CD8-positive, alpha-beta memory T cell (primary cell): ENCODE measurements at regions not wholly inside any gene's neighbourhood (a gene's known extent, or its start where the extent isn't known, plus 50 kb on each side); places are given as distances from the start of the nearest gene placed in this dataset.

Experiments
- CTCF ChIA-PET: fragments of 350-600 bp; sonication (Branson Sonifier 250); formaldehyde crosslinking; loops from one replicate; lab custom pipeline; 2021; ENCODE audit warnings: antibody characterized with exemption; lab: Charles Lee
- POLR2A ChIA-PET: fragments of 350-600 bp; sonication (Branson Sonifier 250); formaldehyde crosslinking; loops from one replicate; lab custom pipeline; 2021; ENCODE audit warnings: antibody characterized with exemption; lab: Charles Lee
- DNase-seq, 5 donors: peaks; one replicate each; pipeline versions ENCODE4 v3.0.0 to v3.0.0-alpha.2; 2020 to 2022; ENCODE audit warnings: mixed read lengths in 1 of 5
- H3K27ac ChIP-seq: one replicate; pipeline ENCODE4 v1.7.0; 2013; ENCODE audit warnings: low read depth, mild to moderate bottlenecking, low read length, moderate library complexity
- H3K27me3 ChIP-seq: 2 replicates; pipeline ENCODE4 v1.7.0; 2013; ENCODE audit warnings: low read length, mild to moderate bottlenecking; ENCODE audit not compliant: insufficient read depth, poor library complexity, severe bottlenecking
- H3K36me3 ChIP-seq: 2 replicates; pipeline ENCODE4 v1.7.0; 2013; ENCODE audit warnings: mild to moderate bottlenecking, low read length, moderate library complexity; ENCODE audit not compliant: insufficient read depth
- H3K4me1 ChIP-seq: 2 replicates; pipeline ENCODE4 v1.7.0; 2013; ENCODE audit warnings: mild to moderate bottlenecking, low read length, moderate library complexity; ENCODE audit not compliant: insufficient read depth
- H3K4me3 ChIP-seq: 2 replicates; pipeline ENCODE4 v1.7.0; 2013; ENCODE audit warnings: mild to moderate bottlenecking, low read length
- H3K9me3 ChIP-seq: 2 replicates; pipeline ENCODE4 v1.7.0; 2013; ENCODE audit warnings: mild to moderate bottlenecking, low read length
- H3K27ac Mint-ChIP-seq, 8 donors: one replicate each; pipeline ENCODE4 v1.8.0; 2020 to 2021; ENCODE audit warnings: mixed read lengths in 8 of 8, mild to moderate bottlenecking in 6 of 8, inconsistent platforms in 3 of 8, moderate library complexity in 3 of 8
- H3K27me3 Mint-ChIP-seq, 2 donors: one replicate each; pipeline ENCODE4 v1.8.0; 2020 to 2021; ENCODE audit warnings: mixed read lengths in 2 of 2, mild to moderate bottlenecking in 1 of 2, moderate library complexity in 1 of 2
- H3K36me3 Mint-ChIP-seq, 3 donors: one replicate each; pipeline ENCODE4 v1.8.0; 2020 to 2021; ENCODE audit warnings: mixed read lengths in 3 of 3, inconsistent platforms in 1 of 3, mild to moderate bottlenecking in 1 of 3
- H3K4me1 Mint-ChIP-seq, 3 donors: one replicate each; pipeline ENCODE4 v1.8.0; 2020 to 2021; ENCODE audit warnings: mixed read lengths in 3 of 3, inconsistent platforms in 1 of 3, mild to moderate bottlenecking in 1 of 3
- H3K4me3 Mint-ChIP-seq, 7 donors: one replicate each; pipeline ENCODE4 v1.8.0; 2020 to 2021; ENCODE audit warnings: mixed read lengths in 7 of 7, mild to moderate bottlenecking in 6 of 7, moderate library complexity in 4 of 7, inconsistent platforms in 2 of 7
- H3K9me3 Mint-ChIP-seq, 5 donors: one replicate each; pipeline ENCODE4 v1.8.0; 2020 to 2022; ENCODE audit warnings: mixed read lengths in 5 of 5, mild to moderate bottlenecking in 3 of 5, moderate library complexity in 2 of 5, inconsistent platforms in 1 of 5

DNA sequence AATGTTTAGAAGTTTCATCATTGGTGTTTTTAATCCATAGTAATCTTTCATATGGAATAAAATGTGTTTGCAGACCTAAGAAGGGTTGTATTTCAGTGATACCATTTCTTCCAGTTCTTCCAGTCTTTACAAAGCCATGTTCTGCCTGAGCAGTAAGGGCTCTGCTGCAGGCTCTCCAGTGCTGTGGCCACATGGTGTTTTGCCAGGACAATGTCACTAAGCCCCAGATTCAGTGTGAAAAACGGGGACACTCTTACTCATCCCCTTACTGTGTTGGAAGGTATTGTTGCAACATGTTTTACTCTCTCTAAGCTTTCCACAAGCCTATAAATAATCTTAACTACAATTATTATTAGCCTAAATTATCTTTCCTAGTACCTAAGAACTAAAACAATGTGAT lies 481.4 kb upstream of the CDH7 start:
- H3K4me3 ChIP-seq = no peak overlapping the region
- H3K27me3 Mint-ChIP-seq = no peaks in the 10 kb centered on the region
- no peaks in the 10 kb centered on the region for H3K4me1 ChIP-seq
- no peak for DNase-seq
- ChIA-PET POLR2A (no interaction called here), CTCF (no interaction called here)
- H3K9me3 ChIP-seq = no peaks in the 10 kb centered on the region
- no peaks in the 10 kb centered on the region for H3K36me3 ChIP-seq
- H3K36me3 Mint-ChIP-seq = no peaks in the 10 kb centered on the region
- H3K27me3 ChIP-seq = no peaks in the 10 kb centered on the region
- no peak overlapping the region for H3K4me3 Mint-ChIP-seq
- no peak overlapping the region for H3K27ac ChIP-seq
- no peaks in the 10 kb centered on the region for H3K4me1 Mint-ChIP-seq
- H3K27ac Mint-ChIP-seq = no peak overlapping the region
- peaks cover 0 to 31% (median 11%) of the 10 kb centered on the region in 5 donors for H3K9me3 Mint-ChIP-seq

DNA sequence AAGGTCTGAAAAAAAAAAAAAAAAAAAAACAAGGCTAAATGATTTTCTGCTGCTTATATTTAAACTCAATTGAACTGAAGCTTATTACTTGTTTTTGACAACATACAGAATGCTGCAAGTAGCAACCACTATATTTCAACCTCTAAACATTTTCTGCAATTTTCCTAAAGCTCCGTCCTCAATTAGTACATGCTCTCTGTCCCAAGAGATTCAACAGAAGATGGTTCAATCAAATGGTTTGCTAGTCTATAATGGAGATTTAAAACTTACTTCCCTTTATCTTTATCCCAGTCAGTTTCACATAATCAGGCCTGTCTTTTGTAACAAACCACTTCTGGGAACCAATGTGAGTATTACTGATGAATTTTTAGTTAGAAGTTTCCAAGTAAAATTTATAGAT lies 485.1 kb upstream of the CDH7 start:
- H3K36me3 ChIP-seq = no peaks in the 10 kb centered on the region
- Mint-ChIP-seq H3K27ac (no peak overlapping the region), H3K4me1 (no peaks in the 10 kb centered on the region), H3K4me3 (no peak overlapping the region), H3K9me3 (peaks cover 0 to 31% (median 8%) of the 10 kb centered on the region in 5 donors), H3K27me3 (no peaks in the 10 kb centered on the region), H3K36me3 (no peaks in the 10 kb centered on the region)
- no peaks in the 10 kb centered on the region for H3K27me3 ChIP-seq
- no peak for DNase-seq
- no peaks in the 10 kb centered on the region for H3K4me1 ChIP-seq
- H3K4me3 ChIP-seq = no peak overlapping the region
- ChIA-PET POLR2A (no interaction called here), CTCF (no interaction called here)
- H3K27ac ChIP-seq = no peak overlapping the region
- H3K9me3 ChIP-seq = no peaks in the 10 kb centered on the region

GRCh38 chr18:65260030-65260429 lies 490.8 kb upstream of the CDH7 start:
- no peak overlapping the region for H3K4me3 Mint-ChIP-seq
- no peaks in the 10 kb centered on the region for H3K27me3 Mint-ChIP-seq
- no peak overlapping the region for H3K4me3 ChIP-seq
- no peak overlapping the region for H3K27ac Mint-ChIP-seq
- H3K36me3 Mint-ChIP-seq = no peaks in the 10 kb centered on the region
- POLR2A ChIA-PET = no interaction called here
- no peak overlapping the region for H3K27ac ChIP-seq
- CTCF ChIA-PET = no interaction called here
- H3K4me1 ChIP-seq = no peaks in the 10 kb centered on the region
- H3K36me3 ChIP-seq = no peaks in the 10 kb centered on the region
- H3K27me3 ChIP-seq = no peaks in the 10 kb centered on the region
- no peaks in the 10 kb centered on the region for H3K9me3 ChIP-seq
- DNase-seq = no peak
- no peaks in the 10 kb centered on the region for H3K4me1 Mint-ChIP-seq
- peaks cover 6 to 30% (median 12%) of the 10 kb centered on the region in 5 donors for H3K9me3 Mint-ChIP-seq

- Mint-ChIP-seq H3K9me3 (peaks cover 9 to 30% (median 12%) of the 10 kb centered on the region in 5 donors), H3K4me3 (no peak overlapping the region), H3K27ac (no peak overlapping the region), H3K4me1 (no peaks in the 10 kb centered on the region), H3K27me3 (no peaks in the 10 kb centered on the region), H3K36me3 (no peaks in the 10 kb centered on the region)
- Histone ChIP-seq H3K9me3 (no peaks in the 10 kb centered on the region), H3K4me1 (no peaks in the 10 kb centered on the region), H3K4me3 (no peak overlapping the region), H3K36me3 (no peaks in the 10 kb centered on the region), H3K27ac (no peak overlapping the region), H3K27me3 (no peaks in the 10 kb centered on the region)
- ChIA-PET CTCF (no interaction called here), POLR2A (no interaction called here)
- DNase-seq = no peak
Observed at GRCh38 chr18:65259403-65259802, 491.4 kb upstream of the CDH7 start.

DNA sequence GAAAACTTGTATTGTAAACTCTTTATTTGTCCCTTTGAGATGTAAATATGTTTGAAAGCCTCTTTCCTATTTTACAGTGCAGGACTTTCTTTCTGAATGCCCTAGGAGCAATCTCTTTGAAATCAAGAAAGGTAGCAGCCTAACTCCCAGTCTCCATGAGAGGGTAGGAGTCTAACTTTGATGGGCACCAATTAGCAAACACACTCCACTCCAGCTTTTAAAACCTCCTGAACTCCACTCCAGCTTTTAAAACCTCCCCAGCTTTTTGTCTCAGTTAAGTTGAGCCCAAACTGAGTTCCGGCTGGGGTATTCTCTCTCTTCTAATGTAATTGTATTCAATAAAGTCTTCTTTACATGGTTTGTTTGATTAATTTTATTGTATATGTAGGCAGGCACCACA lies 493.7 kb upstream of the CDH7 start:
- H3K27ac ChIP-seq = no peak overlapping the region
- DNase-seq = no peak
- H3K4me3 Mint-ChIP-seq = no peak overlapping the region
- H3K9me3 ChIP-seq = no peaks in the 10 kb centered on the region
- no peaks in the 10 kb centered on the region for H3K27me3 Mint-ChIP-seq
- H3K36me3 Mint-ChIP-seq = no peaks in the 10 kb centered on the region
- H3K4me1 Mint-ChIP-seq = no peaks in the 10 kb centered on the region
- no peaks in the 10 kb centered on the region for H3K36me3 ChIP-seq
- H3K9me3 Mint-ChIP-seq = peaks cover 10 to 33% (median 16%) of the 10 kb centered on the region in 5 donors
- no peak overlapping the region for H3K4me3 ChIP-seq
- no peaks in the 10 kb centered on the region for H3K27me3 ChIP-seq
- H3K27ac Mint-ChIP-seq = no peak overlapping the region
- no peaks in the 10 kb centered on the region for H3K4me1 ChIP-seq
- CTCF ChIA-PET = no interaction called here
- POLR2A ChIA-PET = no interaction called here

- H3K27me3 Mint-ChIP-seq = no peaks in the 10 kb centered on the region
- no peak overlapping the region for H3K27ac Mint-ChIP-seq
- Histone ChIP-seq H3K27me3 (no peaks in the 10 kb centered on the region), H3K27ac (no peak overlapping the region), H3K9me3 (no peaks in the 10 kb centered on the region), H3K4me3 (no peak overlapping the region), H3K4me1 (no peaks in the 10 kb centered on the region), H3K36me3 (no peaks in the 10 kb centered on the region)
- H3K36me3 Mint-ChIP-seq = no peaks in the 10 kb centered on the region
- ChIA-PET POLR2A (no interaction called here), CTCF (no interaction called here)
- no peaks in the 10 kb centered on the region for H3K4me1 Mint-ChIP-seq
- no peak for DNase-seq
- H3K9me3 Mint-ChIP-seq = peaks cover 9 to 38% (median 20%) of the 10 kb centered on the region in 5 donors
- no peak overlapping the region for H3K4me3 Mint-ChIP-seq
Observed at GRCh38 chr18:65255417-65255816, 495.4 kb upstream of the CDH7 start.

DNA sequence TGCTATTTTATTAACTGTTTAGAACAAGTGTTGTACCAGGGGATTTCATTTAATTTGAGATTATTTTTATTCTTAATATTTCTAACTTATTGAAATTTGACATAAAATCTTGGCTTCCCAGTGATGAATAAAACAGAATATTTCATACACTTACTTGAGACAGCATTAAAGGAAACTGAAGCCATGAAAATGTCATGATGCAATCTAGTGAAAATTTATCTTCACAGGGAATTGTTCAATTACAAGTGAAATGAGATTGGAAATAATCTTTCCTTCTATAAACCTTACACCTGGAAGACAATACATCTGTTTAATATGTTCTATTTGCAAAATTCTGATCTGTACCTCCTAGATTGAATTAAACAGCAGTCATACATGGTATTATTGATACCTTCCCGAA lies 511.0 kb upstream of the CDH7 start:
- no peak overlapping the region for H3K4me3 Mint-ChIP-seq

GRCh38 chr18:65235966-65236624 lies 514.7 kb upstream of the CDH7 start:
- Mint-ChIP-seq H3K4me3 (no peak overlapping the region), H3K27ac (no peak overlapping the region), H3K36me3 (no peaks in the 10 kb centered on the region), H3K27me3 (no peaks in the 10 kb centered on the region), H3K9me3 (peaks cover 3 to 20% (median 11%) of the 10 kb centered on the region in 5 donors), H3K4me1 (no peaks in the 10 kb centered on the region)
- no peak overlapping the region for H3K4me3 ChIP-seq
- no peaks in the 10 kb centered on the region for H3K27me3 ChIP-seq
- H3K27ac ChIP-seq = no peak overlapping the region
- POLR2A ChIA-PET = interaction anchor here (0.6 kb wide), 1 partner anchor 434 kb away, joined by 7 read pairs; no protein-coding TSS in a partner anchor
- CTCF ChIA-PET = no interaction called here
- no peak for DNase-seq
- H3K9me3 ChIP-seq = no peaks in the 10 kb centered on the region
- H3K36me3 ChIP-seq = no peaks in the 10 kb centered on the region
- H3K4me1 ChIP-seq = no peaks in the 10 kb centered on the region

More for the DNA sequence above, 511.0 kb upstream of the CDH7 start:
- no peaks in the 10 kb centered on the region for H3K9me3 ChIP-seq
- ChIA-PET CTCF (no interaction called here), POLR2A (no interaction called here)
- peaks cover 8 to 15% (median 12%) of the 10 kb centered on the region in 5 donors for H3K9me3 Mint-ChIP-seq
- H3K27me3 Mint-ChIP-seq = no peaks in the 10 kb centered on the region
- no peak for DNase-seq
- H3K27ac Mint-ChIP-seq = no peak overlapping the region
- no peak overlapping the region for H3K4me3 ChIP-seq
- no peak overlapping the region for H3K27ac ChIP-seq
- H3K27me3 ChIP-seq = no peaks in the 10 kb centered on the region
- H3K4me1 ChIP-seq = no peaks in the 10 kb centered on the region
- peaks cover 0 to 3% (median 0%) of the 10 kb centered on the region in 3 donors for H3K36me3 Mint-ChIP-seq
- H3K4me1 Mint-ChIP-seq = no peaks in the 10 kb centered on the region
- H3K36me3 ChIP-seq = no peaks in the 10 kb centered on the region
